22Rv1 (cell line): ENCODE measurements at regions not wholly inside any gene's neighbourhood (a gene's known extent, or its start where the extent isn't known, plus 50 kb on each side); places are given as distances from the start of the nearest gene placed in this dataset.

Experiments used
- H3K27ac ChIP-seq: fragments of 450-650 bp; 2 replicates; pipeline ENCODE4 v1.5.1; 2017
- ZFX ChIP-seq: fragments of 450-650 bp; IDR thresholded peaks from 2 replicates; pipeline ENCODE4 v1.6.1; 2017; ENCODE audit warnings: antibody characterized with exemption, borderline replicate concordance
- TF ChIP-seq, protein P1 (sequence below): fragments of 450-650 bp; IDR thresholded peaks from 2 replicates; pipeline ENCODE4 v1.5.1; 2017; ENCODE audit warnings: mild to moderate bottlenecking

DNA sequence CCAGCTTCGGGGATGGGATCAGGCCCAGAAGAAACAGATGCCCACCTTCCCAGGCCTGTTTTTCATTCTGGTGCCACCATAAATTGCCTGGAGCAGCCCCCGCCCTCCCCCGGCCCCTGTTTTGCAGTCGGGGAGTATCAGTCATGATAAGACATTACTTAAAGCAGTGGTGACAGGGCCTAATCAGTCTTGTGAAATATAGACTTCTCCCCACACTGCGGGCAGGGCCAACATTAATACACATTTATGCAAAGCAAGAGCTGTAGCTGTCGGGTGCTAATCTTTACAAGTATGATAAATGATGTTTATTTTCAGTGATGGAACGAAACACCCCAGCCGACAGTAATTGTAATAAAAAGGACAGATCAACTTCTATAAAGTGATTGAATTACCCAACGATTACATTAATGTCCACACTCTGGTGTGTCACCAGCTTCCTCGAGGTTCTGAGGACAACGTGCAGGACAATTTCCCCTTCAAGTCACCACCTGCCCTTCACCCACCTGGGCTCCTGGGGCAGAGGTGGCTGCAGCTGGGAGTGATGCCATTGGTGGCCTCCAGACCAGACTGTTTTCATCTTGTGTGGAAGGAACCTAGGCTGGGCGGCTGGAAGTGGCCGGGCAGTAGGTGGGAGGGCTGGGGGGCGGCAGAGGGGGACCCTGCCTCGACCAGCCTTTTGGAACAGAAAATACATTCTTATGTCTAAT lies 226.0 kb downstream of the TFCP2L1 start:
- no peak for TF ChIP-seq ZFX
- TF ChIP-seq, protein P1, sequence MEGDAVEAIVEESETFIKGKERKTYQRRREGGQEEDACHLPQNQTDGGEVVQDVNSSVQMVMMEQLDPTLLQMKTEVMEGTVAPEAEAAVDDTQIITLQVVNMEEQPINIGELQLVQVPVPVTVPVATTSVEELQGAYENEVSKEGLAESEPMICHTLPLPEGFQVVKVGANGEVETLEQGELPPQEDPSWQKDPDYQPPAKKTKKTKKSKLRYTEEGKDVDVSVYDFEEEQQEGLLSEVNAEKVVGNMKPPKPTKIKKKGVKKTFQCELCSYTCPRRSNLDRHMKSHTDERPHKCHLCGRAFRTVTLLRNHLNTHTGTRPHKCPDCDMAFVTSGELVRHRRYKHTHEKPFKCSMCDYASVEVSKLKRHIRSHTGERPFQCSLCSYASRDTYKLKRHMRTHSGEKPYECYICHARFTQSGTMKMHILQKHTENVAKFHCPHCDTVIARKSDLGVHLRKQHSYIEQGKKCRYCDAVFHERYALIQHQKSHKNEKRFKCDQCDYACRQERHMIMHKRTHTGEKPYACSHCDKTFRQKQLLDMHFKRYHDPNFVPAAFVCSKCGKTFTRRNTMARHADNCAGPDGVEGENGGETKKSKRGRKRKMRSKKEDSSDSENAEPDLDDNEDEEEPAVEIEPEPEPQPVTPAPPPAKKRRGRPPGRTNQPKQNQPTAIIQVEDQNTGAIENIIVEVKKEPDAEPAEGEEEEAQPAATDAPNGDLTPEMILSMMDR, result no peak
- H3K27ac ChIP-seq, result no peak overlapping the region

DNA sequence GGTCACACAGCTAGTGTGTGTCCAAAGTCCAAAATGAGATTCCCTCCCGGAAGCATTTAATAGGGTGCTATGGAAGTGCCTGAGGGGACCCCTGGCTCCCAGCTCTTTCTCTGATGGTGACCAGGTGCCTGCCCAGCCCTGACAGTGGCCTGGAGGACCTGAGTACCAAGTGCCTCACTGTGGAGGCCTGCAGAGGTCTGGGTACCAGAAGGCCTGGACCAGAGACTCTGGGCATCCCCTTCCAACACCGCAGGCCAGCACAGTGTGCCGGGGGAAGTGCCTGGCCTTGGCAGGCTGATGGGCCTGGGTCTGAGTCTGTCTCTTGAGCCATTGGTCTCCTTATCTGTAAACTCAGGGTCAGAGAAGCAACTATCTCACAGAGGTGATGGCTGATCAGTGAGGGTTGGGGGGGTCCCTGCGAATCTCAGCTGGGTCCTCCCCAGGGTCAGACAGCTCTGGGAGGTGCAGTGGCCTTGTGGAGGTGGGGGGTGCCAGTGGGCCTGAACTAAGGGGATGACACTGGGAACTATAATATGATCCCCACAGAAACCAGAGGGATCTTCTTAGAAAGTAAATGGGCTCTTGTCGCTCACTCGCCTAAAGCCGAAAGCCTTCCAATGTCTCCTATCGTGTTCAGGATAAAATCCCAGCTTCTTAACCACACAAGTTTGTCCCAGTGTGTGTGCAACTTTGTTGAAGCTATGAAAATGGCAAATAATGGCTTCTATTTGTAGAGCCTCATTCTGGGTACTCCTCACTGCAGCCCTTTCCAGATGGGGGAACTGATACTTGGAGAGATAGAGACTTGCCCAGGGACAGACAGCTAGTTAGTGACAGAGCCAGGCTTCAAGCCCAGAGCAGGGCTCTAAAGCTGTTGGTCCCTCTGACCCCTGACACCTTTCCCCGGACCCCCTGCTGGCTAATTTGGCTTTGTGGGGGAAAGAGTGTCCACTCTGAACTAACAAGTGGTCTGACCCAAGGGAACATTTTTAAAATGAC lies 225.1 kb downstream of the TFCP2L1 start:
- H3K27ac ChIP-seq, result no peak overlapping the region
- TF ChIP-seq ZFX, result no peak
- TF ChIP-seq, protein P1, result no peak

DNA sequence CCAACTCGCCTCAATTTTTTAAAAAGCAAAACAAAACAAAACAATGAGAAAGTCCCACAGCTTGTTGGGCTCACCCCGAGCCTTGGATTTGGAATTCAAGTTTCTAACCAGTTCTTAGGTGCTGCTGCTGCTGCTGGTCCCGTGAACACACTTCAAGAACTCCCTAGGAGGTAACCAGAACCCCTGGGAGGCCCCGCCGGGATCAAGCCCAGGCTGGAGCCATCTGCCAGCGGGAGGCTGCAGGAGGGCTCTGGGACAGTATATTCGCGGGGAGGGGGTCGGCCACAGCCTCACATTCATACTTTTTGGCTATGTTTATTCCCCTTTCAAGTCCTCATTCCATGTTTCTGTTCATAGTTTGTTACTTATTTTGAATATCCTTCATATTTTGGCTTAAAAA lies 223.4 kb downstream of the TFCP2L1 start:
- no peak overlapping the region for H3K27ac ChIP-seq
- TF ChIP-seq, protein P1, result no peak
- no peak for TF ChIP-seq ZFX

DNA sequence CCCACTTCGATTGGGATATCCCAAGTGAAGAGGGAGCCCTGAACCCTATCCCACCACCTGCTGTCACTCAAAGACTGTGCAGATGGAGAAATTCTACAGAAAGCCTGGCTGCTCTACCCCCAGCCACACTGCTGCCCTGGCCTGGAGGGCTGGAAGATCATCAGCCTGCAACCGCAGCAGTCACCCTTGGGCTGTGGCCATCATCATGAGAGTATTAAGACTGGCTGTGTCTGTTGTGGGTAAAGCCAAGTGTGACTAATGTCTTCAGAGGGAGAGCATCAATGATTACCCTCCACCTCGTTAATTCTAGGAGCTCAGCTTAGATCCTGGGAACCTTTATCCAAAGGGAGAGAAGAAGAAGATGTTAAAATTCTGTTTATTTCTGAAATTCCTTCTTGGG lies 221.5 kb downstream of the TFCP2L1 start:
- TF ChIP-seq, protein P1, result no peak
- TF ChIP-seq ZFX, result no peak
- no peak overlapping the region for H3K27ac ChIP-seq

DNA sequence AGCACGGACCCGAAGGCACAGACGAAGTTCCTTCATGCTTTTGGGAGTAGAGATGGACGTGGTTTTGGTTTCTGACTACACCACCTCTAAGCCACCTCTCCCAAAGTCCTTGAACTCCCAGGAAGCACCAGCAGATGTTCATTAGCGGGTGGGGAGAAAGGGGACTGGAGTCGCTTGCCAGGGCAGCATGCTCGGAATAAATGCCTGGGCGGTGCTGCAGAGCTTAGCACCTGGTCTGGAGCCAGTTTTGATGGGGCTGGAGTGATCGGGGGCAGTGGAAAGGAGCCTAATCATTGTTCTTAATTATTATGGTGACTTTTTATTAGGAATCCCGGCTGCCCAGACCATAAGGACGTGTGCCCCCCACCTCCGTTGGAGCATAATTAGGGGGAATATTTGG lies 220.8 kb downstream of the TFCP2L1 start:
- TF ChIP-seq, protein P1, result no peak
- no peak for TF ChIP-seq ZFX
- H3K27ac ChIP-seq, result no peak overlapping the region

DNA sequence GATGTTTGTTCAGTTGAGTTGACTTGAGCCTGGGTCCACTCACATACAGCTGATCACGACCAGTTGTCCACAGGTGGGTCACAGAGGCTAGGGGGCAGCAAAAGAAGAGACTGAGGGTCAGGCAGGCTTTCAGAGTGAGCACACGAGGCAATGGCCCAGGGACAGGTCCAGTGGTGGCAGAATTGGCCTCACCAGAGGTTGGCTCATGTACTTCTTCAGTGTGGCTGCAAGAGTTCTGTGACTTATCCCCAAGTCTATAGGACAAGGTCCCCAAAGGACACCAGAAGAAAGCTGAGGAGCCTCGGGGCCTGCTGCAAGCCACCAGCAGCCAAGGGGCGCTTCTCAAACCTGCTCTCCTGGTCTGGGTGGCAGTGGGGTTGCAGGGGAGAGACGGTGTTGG lies 219.8 kb downstream of the TFCP2L1 start:
- no peak overlapping the region for H3K27ac ChIP-seq
- TF ChIP-seq, protein P1, result no peak
- no peak for TF ChIP-seq ZFX

DNA sequence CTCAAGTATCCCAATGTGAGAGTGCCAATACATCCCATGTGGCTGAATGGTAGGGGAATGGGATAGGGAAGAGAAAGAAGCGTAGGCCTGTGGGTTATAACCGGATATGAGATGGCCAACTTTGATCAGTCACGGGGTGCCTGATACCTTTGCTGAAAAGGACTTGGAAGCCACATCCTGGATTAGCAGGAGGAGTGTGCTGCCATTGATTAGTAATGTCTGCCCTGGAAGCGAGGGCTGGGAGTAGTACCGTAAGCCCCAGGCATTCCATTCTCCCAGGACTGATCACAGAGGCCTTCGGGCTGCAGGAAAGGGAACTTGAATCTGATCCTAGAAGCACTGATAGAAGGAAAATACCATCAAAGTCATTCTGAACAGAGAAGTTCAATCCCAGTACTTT lies 218.5 kb downstream of the TFCP2L1 start:
- TF ChIP-seq, protein P1, result no peak
- TF ChIP-seq ZFX, result no peak
- H3K27ac ChIP-seq, result no peak overlapping the region
